ENCODE measurements at regions not wholly inside any gene's neighbourhood (a gene's known extent, or its start where the extent isn't known, plus 50 kb on each side); places are given as distances from the start of the nearest gene placed in this dataset.

DNA sequence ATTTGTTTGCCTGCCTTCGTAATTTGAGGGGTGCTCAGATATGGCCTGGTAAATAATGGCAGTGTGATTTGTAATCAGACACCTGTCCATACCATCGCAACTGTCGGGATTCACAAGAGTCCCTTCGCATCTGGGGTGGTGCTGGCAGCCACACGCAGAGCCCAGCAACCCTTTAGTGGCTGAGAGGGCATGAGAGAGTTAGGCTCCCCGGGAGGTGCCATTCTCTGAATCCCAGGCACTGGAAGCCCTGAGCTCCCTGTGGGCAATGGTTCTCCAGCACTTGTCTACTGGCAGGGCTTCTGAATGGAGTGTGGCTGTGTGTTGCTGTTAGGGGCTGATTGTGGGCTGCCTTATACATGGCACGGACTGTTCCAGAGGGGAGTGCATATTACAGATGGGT lies 230.1 kb downstream of the EBLN2 start:
- no peaks in the 10 kb centered on the region for H3K4me1 ChIP-seq (ENCODE audit: insufficient read depth)
- no peak for DNase-seq (ENCODE audit: low spot score)
- no peaks in the 10 kb centered on the region for H4K20me1 ChIP-seq (ENCODE audit: insufficient read depth, poor library complexity, severe bottlenecking)
- TF ChIP-seq CTCF (IDR thresholded peaks at IDR 0.05; ENCODE audit: poor library complexity) (no peak), EZH2 (IDR thresholded peaks at IDR 0.05; ENCODE audit: borderline replicate concordance) (no peak), EZH2phosphoT487 (IDR thresholded peaks at IDR 0.05; ENCODE audit: low read depth, severe bottlenecking, unreplicated experiment) (no peak)
- no peaks in the 10 kb centered on the region for H3K36me3 ChIP-seq (replicated peaks; ENCODE audit: insufficient read depth, low read depth)
- H3K4me3 ChIP-seq: no peak overlapping the region
- no peak overlapping the region for H3K27ac ChIP-seq
- H3K27me3 ChIP-seq: no peaks in the 10 kb centered on the region
- no peak overlapping the region for H3K4me2 ChIP-seq
- 92% methylated on average over 7 of the region's 7 CpGs for WGBS (ENCODE audit: low lambda C conversion rate, missing lambda C conversion rate)
- H3K9me2 ChIP-seq (replicated peaks; ENCODE audit: insufficient read depth): no peaks in the 10 kb centered on the region
- H2AFZ ChIP-seq: no peak overlapping the region
- no peaks in the 10 kb centered on the region for H3K9me3 ChIP-seq (ENCODE audit: low read depth)
- no peaks in the 10 kb centered on the region for H3K79me2 ChIP-seq

- Histone ChIP-seq H3K79me2 (no peaks in the 10 kb centered on the region), H3K27me3 (no peaks in the 10 kb centered on the region), H3K36me3 (replicated peaks; ENCODE audit: insufficient read depth, low read depth) (no peaks in the 10 kb centered on the region), H3K4me3 (no peak overlapping the region), H3K4me2 (no peak overlapping the region), H3K9me3 (ENCODE audit: low read depth) (no peaks in the 10 kb centered on the region), H3K9me2 (replicated peaks; ENCODE audit: insufficient read depth) (no peaks in the 10 kb centered on the region), H4K20me1 (ENCODE audit: insufficient read depth, poor library complexity, severe bottlenecking) (no peaks in the 10 kb centered on the region), H2AFZ (no peak overlapping the region), H3K4me1 (ENCODE audit: insufficient read depth) (no peaks in the 10 kb centered on the region), H3K27ac (no peak overlapping the region)
- 62% methylated on average over 4 of the region's 4 CpGs for WGBS (ENCODE audit: low lambda C conversion rate, missing lambda C conversion rate)
- DNase-seq (ENCODE audit: low spot score): no peak
- TF ChIP-seq EZH2 (IDR thresholded peaks at IDR 0.05; ENCODE audit: borderline replicate concordance) (no peak), CTCF (IDR thresholded peaks at IDR 0.05; ENCODE audit: poor library complexity) (no peak), EZH2phosphoT487 (IDR thresholded peaks at IDR 0.05; ENCODE audit: low read depth, severe bottlenecking, unreplicated experiment) (no peak)
Observed at GRCh38 chr3:73292220-73292619, 230.8 kb downstream of the EBLN2 start.

DNA sequence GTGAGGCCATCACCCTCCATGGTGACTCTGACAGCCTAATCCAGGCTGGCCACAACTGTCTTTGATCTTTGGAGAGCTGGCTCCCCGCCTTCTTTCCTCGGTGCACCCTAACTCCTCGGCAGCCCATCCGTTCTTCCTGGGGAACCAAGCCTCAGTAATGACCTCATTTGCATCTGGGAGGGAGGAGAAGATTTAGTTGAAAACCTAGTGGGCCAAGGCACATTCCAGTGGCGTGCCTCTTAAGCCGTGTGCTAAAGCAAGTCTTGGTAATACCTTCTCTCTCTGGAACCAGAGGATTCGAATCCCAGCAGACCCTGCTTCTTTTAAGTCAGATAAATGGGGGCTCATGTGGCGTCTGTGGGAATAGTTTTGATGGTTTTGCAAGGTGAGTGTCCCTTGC lies 233.1 kb downstream of the EBLN2 start:
- Histone ChIP-seq H3K27me3 (no peaks in the 10 kb centered on the region), H3K36me3 (replicated peaks; ENCODE audit: insufficient read depth, low read depth) (no peaks in the 10 kb centered on the region), H3K9me2 (replicated peaks; ENCODE audit: insufficient read depth) (no peaks in the 10 kb centered on the region), H2AFZ (no peak overlapping the region), H4K20me1 (ENCODE audit: insufficient read depth, poor library complexity, severe bottlenecking) (no peaks in the 10 kb centered on the region), H3K4me1 (ENCODE audit: insufficient read depth) (no peaks in the 10 kb centered on the region), H3K79me2 (no peaks in the 10 kb centered on the region), H3K9me3 (ENCODE audit: low read depth) (no peaks in the 10 kb centered on the region), H3K4me3 (no peak overlapping the region), H3K27ac (no peak overlapping the region), H3K4me2 (no peak overlapping the region)
- TF ChIP-seq EZH2phosphoT487 (IDR thresholded peaks at IDR 0.05; ENCODE audit: low read depth, severe bottlenecking, unreplicated experiment) (no peak), EZH2 (IDR thresholded peaks at IDR 0.05; ENCODE audit: borderline replicate concordance) (no peak), CTCF (IDR thresholded peaks at IDR 0.05; ENCODE audit: poor library complexity) (no peak)
- 58% methylated on average over 8 of the region's 8 CpGs for WGBS (ENCODE audit: low lambda C conversion rate, missing lambda C conversion rate)
- DNase-seq (ENCODE audit: low spot score): no peak
